GM12878 (cell line): ENCODE measurements at regions not wholly inside any gene's neighbourhood (a gene's known extent, or its start where the extent isn't known, plus 50 kb on each side); places are given as distances from the start of the nearest gene placed in this dataset.

ENCODE experiments used
- ATAC-seq: fragments of 200-7000 bp; cut with Tn5 transposase; 3 replicates; pipeline ENCODE4 v1.9.1; 2020; ENCODE audit warnings: mild to moderate bottlenecking, moderate library complexity
- BruUV-seq: library from RNA; stranded (reverse); fragments of 400-500 nt; replicated peaks from 2 replicates; lab custom pipeline; 2021; lab: Mats Ljungman, UMichigan
- CTCF ChIA-PET: fragments of 300-600 bp; sonication (Branson Sonifier 250); formaldehyde crosslinking; extraction: SDS; loops from one replicate; lab custom pipeline; 2021; ENCODE audit warnings: inconsistent platforms; lab: Yijun Ruan, JAX
- POLR2A ChIA-PET: fragments of 350-600 bp; formaldehyde crosslinking; extraction: SDS; loops from one replicate; lab custom pipeline; 2021; ENCODE audit warnings: inconsistent platforms; lab: Charles Lee
- RAD21 ChIA-PET: fragments of 300-600 bp; sonication (Branson Sonifier 250); formaldehyde crosslinking; loops from one replicate; lab custom pipeline; 2023; ENCODE audit warnings: antibody characterized with exemption; ENCODE audit not compliant: unreplicated experiment; lab: Charles Lee
- SMC1A ChIA-PET: fragments of 300-600 bp; sonication (Branson Sonifier 250); formaldehyde crosslinking; loops from one replicate; lab custom pipeline; 2023; ENCODE audit not compliant: unreplicated experiment, uncharacterized antibody; lab: Charles Lee
- DNase-seq: peaks from one replicate; pipeline ENCODE4 v3.0.0-alpha.2; 2011; ENCODE audit warnings: low read depth, low spot score
- FAIRE-seq: peaks from 3 replicates; lab custom pipeline; 2011; peaks lifted over from hg19 to GRCh38; lab: Jason Lieb, UNC
- H2AFZ ChIP-seq: 2 replicates; pipeline ENCODE4 v1.6.0; 2011; ENCODE audit warnings: low read depth, low read length, control low read depth; ENCODE audit not compliant: control insufficient read depth
- H3K27ac ChIP-seq: 2 replicates; pipeline ENCODE4 v1.5.1; 2011; ENCODE audit warnings: control low read depth; ENCODE audit not compliant: control insufficient read depth, insufficient read depth
- H3K27me3 ChIP-seq, 2 experiments: replicated peaks in 1 of 2; 2 replicates each; pipeline versions ENCODE4 v1.6.0 to v1.6.1; 2011; ENCODE audit warnings: low read length in 1 of 2; ENCODE audit not compliant: control insufficient read depth in 2 of 2, insufficient read depth in 2 of 2
- H3K36me3 ChIP-seq, 2 experiments: 2 replicates each; pipeline ENCODE4 v1.5.1; 2011; ENCODE audit warnings: low read length in 1 of 2; ENCODE audit not compliant: control insufficient read depth in 2 of 2, insufficient read depth in 2 of 2
- H3K4me1 ChIP-seq: 2 replicates; pipeline ENCODE4 v1.6.1; 2011; ENCODE audit warnings: mild to moderate bottlenecking, low read length, moderate library complexity, mixed read lengths; ENCODE audit not compliant: control insufficient read depth, insufficient read depth
- H3K4me2 ChIP-seq: 2 replicates; pipeline ENCODE4 v1.6.0; 2011; ENCODE audit warnings: control low read depth; ENCODE audit not compliant: control insufficient read depth, insufficient read depth
- H3K4me3 ChIP-seq: fragments of 200-600 bp; sonication (generic); 2 replicates; pipeline ENCODE4 v1.5.1; 2016
- H3K79me2 ChIP-seq: 2 replicates; pipeline ENCODE4 v1.6.0; 2011; ENCODE audit warnings: low read length; ENCODE audit not compliant: control insufficient read depth, insufficient read depth
- H3K9ac ChIP-seq: 2 replicates; pipeline ENCODE4 v1.8.0; 2011; ENCODE audit warnings: low read length, control low read depth, mixed read lengths; ENCODE audit not compliant: control insufficient read depth, insufficient read depth
- H3K9me3 ChIP-seq: replicated peaks from 3 replicates; pipeline ENCODE4 v1.5.1; 2011; ENCODE audit warnings: mild to moderate bottlenecking, low read length; ENCODE audit not compliant: control insufficient read depth, insufficient read depth
- H4K20me1 ChIP-seq: 2 replicates; pipeline ENCODE4 v1.6.0; 2011; ENCODE audit not compliant: control insufficient read depth, insufficient read depth
- PAX5 ChIP-seq: IDR thresholded peaks from 2 replicates; pipeline ENCODE4 v1.6.1; 2011; ENCODE audit warnings: low read depth, low read length, borderline replicate concordance
- WGBS: methylation state at CpG from one replicate; pipeline ENCODE4 v1.1.6; 2016; ENCODE audit warnings: low lambda C conversion rate; ENCODE audit not compliant: insufficient replicate concordance, insufficient coverage; ENCODE audit errors: missing lambda C conversion rate; 5-methylcytosine and 5-hydroxymethylcytosine counted together
- in situ Hi-C: fragments of 300-500 bp; cut with MboI; formaldehyde crosslinking; loops from 9 replicates; pipeline ENCODE4 v1.14.3; 2018; ENCODE audit warnings: mixed read lengths
- intact Hi-C: fragments of 100-400 bp; cut with micrococcal nuclease; formaldehyde crosslinking; loops from one replicate; pipeline ENCODE4 v1.14.2; 2022; ENCODE audit not compliant: unreplicated experiment

DNA sequence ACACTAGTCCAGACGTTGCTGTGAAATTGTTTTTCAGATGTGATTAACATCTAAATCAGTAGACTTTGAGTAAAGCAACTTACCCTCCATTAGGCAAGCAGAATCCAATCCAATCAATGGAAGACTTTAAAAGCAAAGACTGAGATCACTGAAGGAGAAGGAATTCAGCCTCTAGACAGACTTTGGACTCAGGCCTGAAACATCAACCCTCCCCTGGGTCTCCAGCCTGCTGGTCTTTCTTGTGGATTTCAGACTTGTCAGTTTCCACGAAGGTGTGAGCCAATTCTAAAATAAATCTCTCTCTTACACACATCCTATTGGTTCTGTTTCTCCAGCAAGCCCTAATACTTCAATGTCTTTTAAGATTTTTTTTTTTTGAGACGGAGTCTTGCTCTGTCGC lies 50.0 kb upstream of the EDAR start:
- ChIA-PET RAD21 (no interaction called here), POLR2A (no interaction called here), CTCF (no interaction called here), SMC1A (interaction anchor here (1.0 to 2.3 kb wide), 2 partner anchors 8 to 13 kb away, joined by 4 to 8 read pairs; no protein-coding TSS in a partner anchor)
- intact Hi-C loops = no loop called here
- 58% methylated on average over 4 of the region's 4 CpGs for whole genome bisulfite sequencing
- no peaks in the 10 kb centered on the region for H3K4me1 ChIP-seq
- in situ Hi-C loops = no loop called here
- no peak overlapping the region for H3K27ac ChIP-seq
- no peaks in the 10 kb centered on the region for H3K27me3 ChIP-seq
- H3K9me3 ChIP-seq = no peaks in the 10 kb centered on the region
- ATAC-seq (no peak), DNase-seq (no peak), FAIRE-seq (no peak)
- H3K9ac ChIP-seq = no peak overlapping the region
- no peak overlapping the region for H2AFZ ChIP-seq
- H3K36me3 ChIP-seq = no peaks in the 10 kb centered on the region
- H3K4me3 ChIP-seq = no peak overlapping the region
- H3K79me2 ChIP-seq = no peaks in the 10 kb centered on the region
- H4K20me1 ChIP-seq = no peaks in the 10 kb centered on the region
- no TSS peak for BruUV-seq
- no peak overlapping the region for H3K4me2 ChIP-seq
- no peak for TF ChIP-seq PAX5
